D721Med (cell line): ENCODE measurements at regions not wholly inside any gene's neighbourhood (a gene's known extent, or its start where the extent isn't known, plus 50 kb on each side); places are given as distances from the start of the nearest gene placed in this dataset.

Source experiments
- DNase-seq: peaks from one replicate; pipeline ENCODE4 v3.0.0; 2011; ENCODE audit warnings: low spot score; ENCODE audit not compliant: insufficient read length
- FAIRE-seq: peaks from 2 replicates; lab custom pipeline; 2011; peaks lifted over from hg19 to GRCh38; lab: Jason Lieb, UNC
- CTCF ChIP-seq: IDR thresholded peaks from 2 replicates; pipeline ENCODE4 v1.5.1; 2012; ENCODE audit warnings: mild to moderate bottlenecking, control low read depth; ENCODE audit not compliant: insufficient read depth; ENCODE audit errors: missing control alignments

- FAIRE-seq (no peak), DNase-seq (no peak)
These were observed 142.8 kb upstream of the TMCC3 start for GRCh38 chr12:94793191-94793595.

DNA sequence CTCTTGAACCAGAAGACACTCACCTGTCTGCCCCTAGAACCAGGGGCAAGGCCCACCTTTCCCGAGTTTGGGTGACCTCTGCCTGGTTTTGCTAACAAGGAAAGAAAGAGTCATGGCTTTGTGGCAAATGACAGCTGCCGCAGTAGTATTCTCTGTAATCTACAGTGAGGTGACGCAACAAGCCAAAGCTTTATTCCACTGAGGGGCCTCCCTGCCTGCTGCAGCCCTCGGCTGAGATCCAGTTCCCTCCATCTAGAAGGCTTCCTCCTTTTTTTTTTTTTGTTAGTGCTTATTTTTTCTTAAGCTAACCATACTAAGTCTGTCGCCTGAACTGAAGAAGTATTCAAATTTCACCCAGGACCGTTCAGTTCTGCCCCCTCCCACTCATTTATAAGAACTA, 142.3 kb upstream of the TMCC3 start:
- no peak for DNase-seq
- no peak for TF ChIP-seq CTCF
- no peak for FAIRE-seq

More at GRCh38 chr12:94793191-94793595, 142.8 kb upstream of the TMCC3 start:
- TF ChIP-seq CTCF = no peak

DNA sequence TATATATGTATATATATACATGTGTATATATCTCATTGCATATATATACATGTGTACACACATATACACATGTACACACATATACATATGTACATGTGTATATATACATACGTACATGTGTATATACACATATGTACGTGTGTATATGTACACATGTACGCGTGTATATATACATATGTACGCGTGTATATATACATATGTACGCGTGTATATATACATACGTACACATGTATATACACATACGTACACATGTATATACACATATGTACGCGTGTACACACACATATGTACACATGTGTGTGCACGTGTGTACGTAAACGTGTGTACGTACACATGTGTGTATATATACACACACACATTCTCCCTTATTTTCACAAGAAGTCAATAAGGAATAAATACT, 141.6 kb upstream of the TMCC3 start:
- no peak for DNase-seq
- FAIRE-seq = no peak
- TF ChIP-seq CTCF = no peak

DNA sequence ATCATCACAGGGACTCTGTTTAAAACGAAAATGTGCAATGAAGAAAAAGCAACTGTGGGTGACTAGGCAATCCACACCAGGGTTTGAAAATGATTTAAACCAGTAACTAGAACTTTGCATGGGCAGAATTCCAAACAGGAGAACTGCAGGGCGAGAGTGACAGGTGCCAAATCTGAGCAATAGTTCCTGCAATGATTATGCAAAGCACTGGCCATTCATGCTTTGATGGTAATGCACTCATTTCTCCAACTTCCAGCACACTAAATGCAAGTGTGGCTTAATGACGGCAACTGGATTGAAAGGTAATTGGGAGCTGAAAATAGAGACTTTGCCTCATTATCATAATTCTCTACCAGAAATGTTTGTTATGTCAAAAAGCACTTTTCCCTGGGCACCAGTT, 140.5 kb upstream of the TMCC3 start:
- FAIRE-seq (no peak), DNase-seq (no peak)
- no peak for TF ChIP-seq CTCF

GRCh38 chr12:94790370-94790769, 140.0 kb upstream of the TMCC3 start:
- no peak for TF ChIP-seq CTCF
- DNase-seq = no peak
- no peak for FAIRE-seq

DNA sequence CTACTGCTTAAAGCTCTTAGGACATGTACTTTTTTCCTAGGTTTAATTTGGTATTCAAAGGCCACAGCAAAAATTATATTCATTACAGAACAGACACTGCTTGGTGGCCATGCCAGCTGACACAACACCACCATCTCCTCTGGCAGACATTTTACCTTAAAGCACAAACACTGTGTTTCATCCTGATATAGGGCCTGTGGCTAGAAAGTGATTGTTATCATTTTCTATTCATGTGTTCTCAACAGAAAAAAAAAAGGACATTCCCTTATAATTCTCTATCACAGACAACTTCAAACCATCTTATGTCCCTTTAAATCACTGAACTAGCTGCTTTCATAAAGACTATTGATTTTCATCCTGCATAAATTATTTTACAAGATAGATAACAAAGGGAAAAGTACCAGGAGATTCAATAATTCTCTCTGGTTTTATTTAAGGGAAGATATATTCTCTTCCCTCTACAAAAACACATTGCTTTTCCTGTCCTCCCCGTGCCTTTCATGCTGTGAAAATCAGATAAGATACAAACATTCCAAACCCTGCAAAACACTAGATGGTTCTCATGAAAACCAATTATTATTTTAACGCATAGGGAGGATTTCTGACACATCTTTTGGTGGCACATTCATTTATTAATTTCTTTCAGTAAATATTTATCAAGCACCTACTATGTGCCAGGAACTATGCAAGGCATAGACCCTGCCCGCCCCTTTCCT, 139.3 kb upstream of the TMCC3 start:
- TF ChIP-seq CTCF = no peak
- DNase-seq (no peak), FAIRE-seq (no peak)

GRCh38 chr12:94788298-94788697, 137.9 kb upstream of the TMCC3 start:
- no peak for FAIRE-seq
- no peak for DNase-seq
- no peak for TF ChIP-seq CTCF
